ENCODE measurements at regions not wholly inside any gene's neighbourhood (a gene's known extent, or its start where the extent isn't known, plus 50 kb on each side); places are given as distances from the start of the nearest gene placed in this dataset.

DNA sequence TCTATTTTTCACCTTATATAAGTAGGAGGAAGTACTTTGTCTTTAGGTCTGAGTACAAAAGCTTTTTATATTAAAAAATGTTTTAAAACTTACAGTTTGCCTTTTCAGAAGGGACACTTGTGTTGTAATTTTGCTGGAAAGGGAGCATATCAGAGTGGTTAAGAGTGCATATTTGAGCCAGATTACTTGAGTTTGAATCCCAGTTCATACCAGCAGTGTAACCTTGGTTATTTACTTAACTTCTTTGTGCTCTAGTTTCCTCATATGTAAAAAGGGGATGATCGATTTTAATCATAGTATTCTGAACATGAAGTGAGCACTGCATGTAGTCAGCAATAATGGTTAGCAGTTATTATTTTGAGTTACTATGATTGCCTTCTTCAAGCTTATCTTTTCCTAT lies 78.3 kb upstream of the SLC4A4 start:
- peak; percentile 50 for DNase-seq (ENCODE audit: low read depth)
- no peak overlapping the region for H3K4me3 ChIP-seq (ENCODE audit: low read length)
- no peak for TF ChIP-seq CTCF (conservative IDR thresholded peaks at IDR 0.05; ENCODE audit: low read length)

- H3K4me3 ChIP-seq (ENCODE audit: low read length): no peak overlapping the region
- DNase-seq (ENCODE audit: low read depth): no peak
- no peak for TF ChIP-seq CTCF (conservative IDR thresholded peaks at IDR 0.05; ENCODE audit: low read length)
Measured at GRCh38 chr4:71261001-71261400, 77.8 kb upstream of the SLC4A4 start.

GRCh38 chr4:71261633-71262121 lies 77.1 kb upstream of the SLC4A4 start:
- H3K4me3 ChIP-seq (ENCODE audit: low read length): no peak overlapping the region
- DNase-seq (ENCODE audit: low read depth): no peak
- TF ChIP-seq CTCF (conservative IDR thresholded peaks at IDR 0.05; ENCODE audit: low read length): no peak

DNA sequence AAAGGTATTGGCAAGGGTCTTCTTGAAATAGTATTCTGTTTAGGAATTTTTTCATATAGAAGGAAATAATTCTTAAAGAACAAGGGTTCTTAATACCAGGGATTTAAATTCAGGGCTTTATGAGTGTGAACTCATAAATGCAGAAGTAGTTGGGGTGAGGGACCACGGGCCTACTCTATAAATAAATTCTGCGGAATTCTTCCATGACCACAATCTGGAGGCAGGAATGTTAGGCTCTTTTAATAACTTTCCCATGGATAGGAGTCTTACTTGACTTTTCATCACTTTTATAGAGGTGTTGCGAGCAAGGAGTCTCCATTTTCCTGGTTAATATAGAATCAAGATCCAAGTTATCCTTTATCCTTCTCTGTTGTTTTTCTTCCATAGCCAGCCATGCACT lies 76.7 kb upstream of the SLC4A4 start:
- no peak overlapping the region for H3K4me3 ChIP-seq (ENCODE audit: low read length)
- no peak for TF ChIP-seq CTCF (conservative IDR thresholded peaks at IDR 0.05; ENCODE audit: low read length)
- peak; percentile 68 for DNase-seq (ENCODE audit: low read depth)

- H3K4me3 ChIP-seq (ENCODE audit: low read length): peak overlapping the region; percentile 2; the same call in 1 of the 2 replicates
- DNase-seq (ENCODE audit: low read depth): peak; percentile 93
- TF ChIP-seq CTCF (conservative IDR thresholded peaks at IDR 0.05; ENCODE audit: low read length): no peak
Measured at GRCh38 chr4:71266090-71266794, 72.6 kb upstream of the SLC4A4 start.

GRCh38 chr4:71267244-71267643 lies 71.6 kb upstream of the SLC4A4 start:
- TF ChIP-seq CTCF (conservative IDR thresholded peaks at IDR 0.05; ENCODE audit: low read length): no peak
- H3K4me3 ChIP-seq (ENCODE audit: low read length): no peak overlapping the region
- DNase-seq (ENCODE audit: low read depth): peak; percentile 39

DNA sequence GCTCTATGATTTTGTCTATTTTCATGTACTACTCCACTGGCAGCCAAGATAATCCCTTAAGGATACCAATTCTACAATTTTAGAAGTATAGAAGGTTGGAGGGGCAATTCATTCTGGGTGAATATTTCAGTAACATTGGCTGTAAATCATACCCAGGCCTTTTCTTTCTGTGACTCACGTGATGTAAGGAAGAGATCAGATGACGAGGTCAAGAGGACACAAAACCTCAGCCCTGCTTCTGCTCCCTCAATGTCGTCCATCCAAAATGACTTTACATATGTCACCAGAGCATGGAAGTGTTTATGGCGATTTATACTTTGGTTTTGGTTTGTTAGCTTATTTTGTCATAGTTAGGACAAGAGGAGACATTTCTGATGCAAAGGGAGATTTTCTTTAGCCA lies 70.7 kb upstream of the SLC4A4 start:
- DNase-seq (ENCODE audit: low read depth): peak; percentile 45
- H3K4me3 ChIP-seq (ENCODE audit: low read length): no peak overlapping the region
- no peak for TF ChIP-seq CTCF (conservative IDR thresholded peaks at IDR 0.05; ENCODE audit: low read length)

All from AG10803 (cell line).